SU-DHL-6 (cell line): ENCODE measurements at regions not wholly inside any gene's neighbourhood (a gene's known extent, or its start where the extent isn't known, plus 50 kb on each side); places are given as distances from the start of the nearest gene placed in this dataset.

Experiments used
- H2AFZ ChIP-seq: fragments of 200-600 bp; sonication (generic); 2 replicates; pipeline ENCODE4 v1.6.1; 2014; ENCODE audit warnings: low read depth, mild to moderate bottlenecking, moderate library complexity, mixed read lengths, antibody characterized with exemption, low read length; ENCODE audit not compliant: severe bottlenecking
- H3F3A ChIP-seq: fragments of 200-600 bp; shearing (Covaris generic); 2 replicates; pipeline ENCODE4 v1.6.0; 2016; ENCODE audit warnings: antibody characterized with exemption, mild to moderate bottlenecking; ENCODE audit not compliant: insufficient read depth
- H3K27ac ChIP-seq: fragments of 200-600 bp; sonication (generic); 2 replicates; pipeline ENCODE4 v1.5.1; 2016; ENCODE audit warnings: low read depth, mild to moderate bottlenecking, low read length, moderate library complexity, mixed read lengths
- H3K27me3 ChIP-seq: fragments of 200-600 bp; sonication (generic), shearing (Covaris generic); 2 replicates; pipeline ENCODE4 v1.6.0; 2014; ENCODE audit warnings: mild to moderate bottlenecking, low read length
- H3K36me3 ChIP-seq: fragments of 200-600 bp; sonication (generic); 2 replicates; pipeline ENCODE4 v1.6.1; 2014; ENCODE audit warnings: mild to moderate bottlenecking, low read length, mixed read lengths
- H3K4me2 ChIP-seq: fragments of 300-600, 200-600 bp; shearing (Covaris generic), sonication (generic); 2 replicates; pipeline ENCODE4 v1.6.0; 2014; ENCODE audit warnings: low read length, low read depth, mild to moderate bottlenecking; ENCODE audit not compliant: poor library complexity, severe bottlenecking
- H3K4me3 ChIP-seq: fragments of 200-600 bp; sonication (generic); 2 replicates; pipeline ENCODE4 v1.5.1; 2014; ENCODE audit warnings: antibody characterized with exemption, low read length, mild to moderate bottlenecking, mixed read lengths; ENCODE audit not compliant: insufficient read depth, poor library complexity, severe bottlenecking
- H3K79me2 ChIP-seq: fragments of 200-600 bp; sonication (generic); 2 replicates; pipeline ENCODE4 v1.6.1; 2014; ENCODE audit warnings: mild to moderate bottlenecking, low read length, moderate library complexity; ENCODE audit not compliant: insufficient read depth
- H3K9ac ChIP-seq: fragments of 200-600 bp; sonication (generic); 2 replicates; pipeline ENCODE4 v1.7.0; 2014; ENCODE audit warnings: mild to moderate bottlenecking, low read length
- H3K9me2 ChIP-seq: fragments of 200-600 bp; sonication (generic); replicated peaks from 2 replicates; pipeline ENCODE4 v1.6.1; 2014; ENCODE audit warnings: low read length; ENCODE audit not compliant: insufficient read depth
- H3K9me3 ChIP-seq: fragments of 200-600 bp; sonication (generic); 2 replicates; pipeline ENCODE4 v1.6.1; 2014; ENCODE audit warnings: low read length, mixed read lengths; ENCODE audit not compliant: insufficient read depth
- H4K20me1 ChIP-seq: fragments of 200-600 bp; sonication (generic); 2 replicates; pipeline ENCODE4 v1.6.1; 2014; ENCODE audit warnings: low read depth, mild to moderate bottlenecking, antibody characterized with exemption, low read length, moderate library complexity, mixed read lengths
- CTCF ChIP-seq: fragments of 200-600 bp; sonication (generic); IDR thresholded peaks from one replicate; pipeline ENCODE4 v1.5.1; 2017; ENCODE audit warnings: antibody characterized with exemption, mild to moderate bottlenecking, low read length, moderate library complexity; ENCODE audit not compliant: insufficient read depth, poor library complexity, severe bottlenecking
- EZH2phosphoT487 ChIP-seq: fragments of 200-600 bp; sonication (generic), shearing (Covaris generic); conservative IDR thresholded peaks from 2 replicates; pipeline ENCODE4 v1.6.1; 2018; ENCODE audit warnings: mild to moderate bottlenecking, antibody characterized with exemption, low read length, moderate library complexity, mixed read lengths

GRCh38 chr3:74107451-74107850 is 482.7 kb upstream of the PDZRN3 start:
- Histone ChIP-seq H4K20me1 (no peaks in the 10 kb centered on the region), H2AFZ (no peak overlapping the region), H3K4me3 (no peak overlapping the region), H3K79me2 (no peaks in the 10 kb centered on the region), H3K9me3 (no peaks in the 10 kb centered on the region), H3K9ac (no peak overlapping the region), H3F3A (no peaks in the 10 kb centered on the region), H3K27ac (no peak overlapping the region), H3K27me3 (no peaks in the 10 kb centered on the region), H3K9me2 (no peaks in the 10 kb centered on the region), H3K4me2 (no peak overlapping the region), H3K36me3 (no peaks in the 10 kb centered on the region)
- TF ChIP-seq CTCF (no peak), EZH2phosphoT487 (no peak)

DNA sequence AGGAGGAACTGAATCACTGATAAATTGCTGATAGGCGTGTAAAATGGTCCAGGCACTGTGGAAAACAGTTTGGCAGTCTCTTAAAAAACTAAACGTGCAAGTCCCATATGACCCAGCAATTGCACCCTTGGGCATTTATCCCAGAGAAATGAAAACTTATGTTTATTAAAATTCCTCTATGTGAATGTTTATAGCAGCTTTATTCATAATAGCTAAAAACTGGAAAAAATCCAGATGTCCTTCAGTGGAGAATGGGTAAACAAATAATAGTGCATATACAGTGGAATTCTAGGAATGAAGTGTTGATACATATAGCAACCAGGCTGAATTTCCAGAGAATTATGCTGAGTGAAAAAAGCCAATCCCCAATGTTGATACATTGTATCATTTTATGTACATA is 482.2 kb upstream of the PDZRN3 start:
- H3K27ac ChIP-seq, result no peak overlapping the region
- H3K36me3 ChIP-seq, result no peaks in the 10 kb centered on the region
- no peak overlapping the region for H3K4me3 ChIP-seq
- H3K9ac ChIP-seq, result no peak overlapping the region
- TF ChIP-seq CTCF (no peak), EZH2phosphoT487 (no peak)
- H3F3A ChIP-seq, result no peaks in the 10 kb centered on the region
- no peaks in the 10 kb centered on the region for H3K79me2 ChIP-seq
- no peaks in the 10 kb centered on the region for H3K27me3 ChIP-seq
- H2AFZ ChIP-seq, result no peak overlapping the region
- H3K9me2 ChIP-seq, result no peaks in the 10 kb centered on the region
- no peaks in the 10 kb centered on the region for H4K20me1 ChIP-seq
- no peaks in the 10 kb centered on the region for H3K9me3 ChIP-seq
- H3K4me2 ChIP-seq, result no peak overlapping the region

GRCh38 chr3:74091204-74091603 is 466.5 kb upstream of the PDZRN3 start:
- Histone ChIP-seq H3K36me3 (no peaks in the 10 kb centered on the region), H3K27ac (no peak overlapping the region), H3K4me3 (no peak overlapping the region), H3F3A (no peaks in the 10 kb centered on the region), H3K27me3 (no peaks in the 10 kb centered on the region), H3K9ac (no peak overlapping the region), H3K79me2 (no peaks in the 10 kb centered on the region), H3K4me2 (no peak overlapping the region), H4K20me1 (no peaks in the 10 kb centered on the region), H2AFZ (no peak overlapping the region), H3K9me2 (no peaks in the 10 kb centered on the region), H3K9me3 (no peaks in the 10 kb centered on the region)
- TF ChIP-seq CTCF (no peak), EZH2phosphoT487 (no peak)

DNA sequence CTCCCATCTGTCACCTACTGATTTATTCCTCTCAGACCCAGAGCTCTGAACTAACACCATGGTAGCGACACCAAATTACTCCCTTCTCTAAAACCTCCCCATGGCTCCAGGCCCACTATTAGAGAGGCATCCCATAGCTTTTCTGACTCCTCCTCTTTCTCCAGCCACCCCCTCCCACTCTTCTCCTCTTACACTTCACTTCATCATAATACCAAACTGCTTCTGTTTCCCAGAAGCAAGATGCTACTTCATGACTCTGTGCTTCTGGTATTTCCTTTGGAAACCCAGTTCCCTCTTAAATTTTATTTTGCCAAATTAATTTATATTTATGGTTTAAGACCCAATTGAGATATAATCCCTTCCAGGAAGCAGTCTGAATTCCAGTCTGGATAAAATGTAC is 465.1 kb upstream of the PDZRN3 start:
- Histone ChIP-seq H3K27ac (no peak overlapping the region), H3K9me3 (no peaks in the 10 kb centered on the region), H3K27me3 (no peaks in the 10 kb centered on the region), H3F3A (no peaks in the 10 kb centered on the region), H2AFZ (no peak overlapping the region), H3K9ac (no peak overlapping the region), H3K36me3 (no peaks in the 10 kb centered on the region), H3K9me2 (no peaks in the 10 kb centered on the region), H4K20me1 (no peaks in the 10 kb centered on the region), H3K4me3 (no peak overlapping the region), H3K79me2 (no peaks in the 10 kb centered on the region), H3K4me2 (no peak overlapping the region)
- TF ChIP-seq CTCF (no peak), EZH2phosphoT487 (no peak)
